ENCODE measurements at regions not wholly inside any gene's neighbourhood (a gene's known extent, or its start where the extent isn't known, plus 50 kb on each side); places are given as distances from the start of the nearest gene placed in this dataset.

DNA sequence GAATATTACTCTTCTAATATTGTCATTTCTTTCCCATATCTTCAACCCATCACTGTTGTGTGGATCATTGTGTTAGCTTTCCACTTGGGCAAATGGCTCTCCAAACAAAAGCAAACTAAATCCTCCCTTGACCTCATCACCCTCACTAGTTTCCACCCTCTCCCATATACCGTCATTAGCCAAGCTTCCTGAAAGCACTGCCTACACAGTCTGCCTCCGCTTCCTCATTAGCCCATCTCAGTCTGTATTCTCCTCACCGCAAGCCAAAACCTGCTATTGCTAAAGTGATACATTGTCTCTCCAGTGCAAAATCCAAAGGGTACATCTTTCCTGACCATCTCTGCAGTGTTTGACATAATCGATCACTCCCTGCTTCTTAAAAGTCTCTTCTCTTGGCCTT is 212.6 kb downstream of the CLIC5 start:
- TF ChIP-seq SIN3A (IDR thresholded peaks at IDR 0.05; ENCODE audit: borderline replicate concordance, insufficient read depth, low read length) (no peak), POLR2AphosphoS5 (IDR thresholded peaks at IDR 0.05; ENCODE audit: low read depth, low read length) (no peak), TAF1 (IDR thresholded peaks at IDR 0.05; ENCODE audit: borderline replicate concordance, insufficient read depth, low read length) (no peak)
